Heart left ventricle (tissue), 13 donors: ENCODE measurements at regions not wholly inside any gene's neighbourhood (a gene's known extent, or its start where the extent isn't known, plus 50 kb on each side); places are given as distances from the start of the nearest gene placed in this dataset.

Experiments used
- POLR2A ChIP-seq, 2 donors: fragments of 450-650 bp; IDR thresholded peaks; one replicate each; pipeline ENCODE4 v1.6.1; 2017; ENCODE audit warnings: antibody characterized with exemption in 2 of 2, mild to moderate bottlenecking in 2 of 2, moderate library complexity in 2 of 2
- TF ChIP-seq, protein P1 (sequence below), 12 donors: fragments of 200-600 bp; sonication (generic) in 4 of 12; IDR thresholded peaks; one replicate each; pipeline versions ENCODE4 v1.5.0 to v1.8.0; 2018 to 2022; ENCODE audit warnings: antibody characterized with exemption in 12 of 12, mild to moderate bottlenecking in 5 of 12
- donor health status: ischemic (EF 13 %, LVEDD 7.1; RV severe dilation, severe dysfunction).
- donor health status: DM: no; HTN: yes; CAD: no.
- donor health status: DM: no; HTN: no; CAD: no.
- donor health status: ischemic (EF 25% LVEDD 6.9; RV normal size, moderate dysfunction).
- donor health status: ischemic (EF 25% LVEDD 5.7; RV mildly dilated, moderate dysfunction).
- donor health status: ischemic (EF 35%, LVEDD 5.7; RV mildly dilated, moderate dysfunction).
- donor health status: nonischemic (EF 11% LVEDD 7.7; RV severe dilation, severe dysfunction).
- donor health status: DM: yes; HTN: yes; CAD: no.
- donor health status: PGD.
- donor health status: ischemic (EF 29% LVEDD 5.4; RV normal size, mild dysfunction).
- donor health status: nonischemic (EF 23%, LVEDD 6.1; RV moderate dilation, normal function).

- TF ChIP-seq, protein P1, sequence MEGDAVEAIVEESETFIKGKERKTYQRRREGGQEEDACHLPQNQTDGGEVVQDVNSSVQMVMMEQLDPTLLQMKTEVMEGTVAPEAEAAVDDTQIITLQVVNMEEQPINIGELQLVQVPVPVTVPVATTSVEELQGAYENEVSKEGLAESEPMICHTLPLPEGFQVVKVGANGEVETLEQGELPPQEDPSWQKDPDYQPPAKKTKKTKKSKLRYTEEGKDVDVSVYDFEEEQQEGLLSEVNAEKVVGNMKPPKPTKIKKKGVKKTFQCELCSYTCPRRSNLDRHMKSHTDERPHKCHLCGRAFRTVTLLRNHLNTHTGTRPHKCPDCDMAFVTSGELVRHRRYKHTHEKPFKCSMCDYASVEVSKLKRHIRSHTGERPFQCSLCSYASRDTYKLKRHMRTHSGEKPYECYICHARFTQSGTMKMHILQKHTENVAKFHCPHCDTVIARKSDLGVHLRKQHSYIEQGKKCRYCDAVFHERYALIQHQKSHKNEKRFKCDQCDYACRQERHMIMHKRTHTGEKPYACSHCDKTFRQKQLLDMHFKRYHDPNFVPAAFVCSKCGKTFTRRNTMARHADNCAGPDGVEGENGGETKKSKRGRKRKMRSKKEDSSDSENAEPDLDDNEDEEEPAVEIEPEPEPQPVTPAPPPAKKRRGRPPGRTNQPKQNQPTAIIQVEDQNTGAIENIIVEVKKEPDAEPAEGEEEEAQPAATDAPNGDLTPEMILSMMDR (IDR thresholded peaks at IDR 0.05) = no peak
- TF ChIP-seq POLR2A (IDR thresholded peaks at IDR 0.05) = no peak
Observed at GRCh38 chrX:122047261-122047660, 999.9 kb downstream of the GLUD2 start.
